IMR-90 (cell line): ENCODE measurements at regions not wholly inside any gene's neighbourhood (a gene's known extent, or its start where the extent isn't known, plus 50 kb on each side); places are given as distances from the start of the nearest gene placed in this dataset.

Experiments used
- ATAC-seq: fragments of 200-7000 bp; cut with Tn5 transposase; 2 replicates; pipeline ENCODE4 v1.9.1; 2020; ENCODE audit warnings: low read depth, mild to moderate bottlenecking, moderate library complexity
- BruUV-seq: library from RNA; stranded (reverse); fragments of 400-500 nt; replicated peaks from 2 replicates; lab custom pipeline; 2021; lab: Mats Ljungman, UMichigan
- CTCF ChIA-PET: fragments of 300-600 bp; formaldehyde crosslinking; extraction: SDS; loops from one replicate; lab custom pipeline; 2021; ENCODE audit warnings: antibody characterized with exemption; lab: Yijun Ruan, JAX
- POLR2A ChIA-PET: fragments of 300-600 bp; sonication (Branson Sonifier 250); formaldehyde crosslinking; loops from one replicate; lab custom pipeline; 2022; ENCODE audit warnings: antibody characterized with exemption; ENCODE audit not compliant: unreplicated experiment; lab: Charles Lee
- DNase-seq: peaks from one replicate; pipeline ENCODE4 v3.0.0; 2013
- H2AFZ ChIP-seq: replicated peaks from 2 replicates; pipeline ENCODE3; 2013; ENCODE audit warnings: low read length, mild to moderate bottlenecking; ENCODE audit not compliant: poor library complexity
- H2AK5ac ChIP-seq: 2 replicates; pipeline ENCODE4 v1.6.1; 2013; ENCODE audit warnings: low read depth, low read length, inconsistent platforms
- H2AK9ac ChIP-seq: replicated peaks from 2 replicates; pipeline ENCODE3; 2013; ENCODE audit warnings: mild to moderate bottlenecking, low read depth, low read length, moderate library complexity; ENCODE audit not compliant: poor library complexity
- H2BK120ac ChIP-seq: 2 replicates; pipeline ENCODE4 v1.6.1; 2013; ENCODE audit warnings: low read depth, low read length, inconsistent platforms
- H2BK15ac ChIP-seq: 3 replicates; pipeline ENCODE4 v1.6.1; 2013; ENCODE audit warnings: low read depth, low read length, inconsistent platforms
- H2BK20ac ChIP-seq: 2 replicates; pipeline ENCODE4 v1.6.1; 2013; ENCODE audit warnings: low read depth, mild to moderate bottlenecking, inconsistent platforms, low read length, moderate library complexity
- H2BK5ac ChIP-seq: 2 replicates; pipeline ENCODE4 v1.6.1; 2013; ENCODE audit warnings: mild to moderate bottlenecking, low read depth, low read length, inconsistent platforms; ENCODE audit not compliant: poor library complexity, severe bottlenecking
- H3K14ac ChIP-seq: replicated peaks from 2 replicates; pipeline ENCODE4 v1.6.1; 2013; ENCODE audit warnings: low read depth, low read length, inconsistent platforms
- H3K18ac ChIP-seq: 2 replicates; pipeline ENCODE4 v1.6.1; 2013; ENCODE audit warnings: low read depth, low read length, control low read depth
- H3K23ac ChIP-seq: 2 replicates; pipeline ENCODE4 v1.6.1; 2013; ENCODE audit warnings: low read depth, low read length, inconsistent platforms
- H3K27ac ChIP-seq: 2 replicates; pipeline ENCODE4 v1.5.1; 2013; ENCODE audit warnings: mild to moderate bottlenecking, control low read depth, low read length; ENCODE audit not compliant: insufficient read depth
- H3K27me3 ChIP-seq: 2 replicates; pipeline ENCODE4 v1.6.1; 2013; ENCODE audit warnings: low read length; ENCODE audit not compliant: control insufficient read depth, insufficient read depth
- H3K36me3 ChIP-seq: 2 replicates; pipeline ENCODE4 v1.6.1; 2013; ENCODE audit warnings: low read length, mixed read lengths; ENCODE audit not compliant: control insufficient read depth, insufficient read depth
- H3K4ac ChIP-seq: 2 replicates; pipeline ENCODE4 v1.6.1; 2013; ENCODE audit warnings: low read depth, low read length, inconsistent platforms
- H3K4me1 ChIP-seq: 2 replicates; pipeline ENCODE4 v1.6.1; 2013; ENCODE audit warnings: low read length, mixed read lengths; ENCODE audit not compliant: control insufficient read depth, insufficient read depth
- H3K4me2 ChIP-seq: 2 replicates; pipeline ENCODE4 v1.6.1; 2013; ENCODE audit warnings: low read depth, mild to moderate bottlenecking, control low read depth, low read length, moderate library complexity
- H3K4me3 ChIP-seq: 2 replicates; pipeline ENCODE4 v1.5.1; 2013; ENCODE audit warnings: low read depth, mild to moderate bottlenecking, control low read depth, low read length, moderate library complexity; ENCODE audit not compliant: insufficient read depth
- H3K56ac ChIP-seq: 2 replicates; pipeline ENCODE4 v1.6.1; 2013; ENCODE audit warnings: low read length, inconsistent platforms; ENCODE audit not compliant: insufficient read depth; ENCODE audit errors: extremely low read depth
- H3K79me1 ChIP-seq, 2 experiments: 2 replicates each; pipeline ENCODE4 v1.6.1; 2013; ENCODE audit warnings: low read length in 2 of 2, inconsistent platforms in 1 of 2, low read depth in 1 of 2
- H3K9ac ChIP-seq: 2 replicates; pipeline ENCODE4 v1.6.1; 2013; ENCODE audit warnings: low read depth, low read length, control low read depth
- H3K9me1 ChIP-seq: 2 replicates; pipeline ENCODE4 v1.6.1; 2013; ENCODE audit warnings: low read length, inconsistent platforms; ENCODE audit not compliant: insufficient read depth
- H3K9me3 ChIP-seq: 2 replicates; pipeline ENCODE4 v1.6.1; 2013; ENCODE audit warnings: low read length; ENCODE audit not compliant: control insufficient read depth, insufficient read depth
- H4K20me1 ChIP-seq: 2 replicates; pipeline ENCODE4 v1.6.1; 2013; ENCODE audit warnings: low read length, inconsistent platforms; ENCODE audit not compliant: insufficient read depth
- H4K5ac ChIP-seq: 2 replicates; pipeline ENCODE4 v1.6.1; 2013; ENCODE audit warnings: mild to moderate bottlenecking, low read depth, low read length, control low read depth
- H4K8ac ChIP-seq, 2 experiments: 2 replicates each; pipeline ENCODE4 v1.6.1; 2013; ENCODE audit warnings: low read depth in 2 of 2, low read length in 2 of 2, control low read depth in 1 of 2, inconsistent platforms in 1 of 2
- H4K91ac ChIP-seq: 2 replicates; pipeline ENCODE4 v1.6.1; 2013; ENCODE audit warnings: low read depth, low read length, inconsistent platforms; ENCODE audit not compliant: insufficient read depth
- FOS ChIP-seq: fragments of 150-350 bp; IDR thresholded peaks from 2 replicates; pipeline ENCODE4 v1.6.1; 2016; ENCODE audit warnings: low read depth, low read length
- MAFK ChIP-seq: IDR thresholded peaks from 2 replicates; pipeline ENCODE4 v1.6.1; 2012; ENCODE audit warnings: low read depth, low read length, improper control_type of control experiment
- MAZ ChIP-seq: IDR thresholded peaks from 2 replicates; pipeline ENCODE4 v1.6.1; 2012; ENCODE audit warnings: low read depth, mild to moderate bottlenecking, low read length, improper control_type of control experiment, moderate library complexity, borderline replicate concordance
- MXI1 ChIP-seq: IDR thresholded peaks from 2 replicates; pipeline ENCODE4 v1.6.1; 2012; ENCODE audit warnings: low read depth, mild to moderate bottlenecking, low read length, moderate library complexity, borderline replicate concordance
- RCOR1 ChIP-seq: IDR thresholded peaks from 2 replicates; pipeline ENCODE4 v1.6.1; 2012; ENCODE audit warnings: mild to moderate bottlenecking, low read length, improper control_type of control experiment; ENCODE audit not compliant: insufficient replicate concordance
- WGBS, 2 experiments: methylation state at CpG; one replicate each; pipeline versions ENCODE4 v1.1.5 to v1.1.7; 2013; ENCODE audit warnings: missing lambda C conversion rate in 2 of 2; ENCODE audit not compliant: insufficient read length in 1 of 2; ENCODE audit errors: extremely low coverage in 2 of 2; 5-methylcytosine and 5-hydroxymethylcytosine counted together
- dilution Hi-C: fragments of 300-500 bp; cut with HindIII; formaldehyde crosslinking; loops from one replicate; pipeline ENCODE4 v1.14.3; 2018; ENCODE audit warnings: low sequenced_read_pairs; ENCODE audit not compliant: unreplicated experiment
- in situ Hi-C: fragments of 300-500 bp; cut with MboI; formaldehyde crosslinking; loops from 3 replicates; pipeline ENCODE4 v1.14.3; 2019; ENCODE audit warnings: low sequenced_read_pairs, inconsistent platforms, mixed read lengths
- intact Hi-C: fragments of 100-400 bp; cut with micrococcal nuclease; formaldehyde crosslinking; loops from 2 replicates; pipeline ENCODE4 v1.10.0; 2022
- TF ChIP-seq, protein P1 (sequence below): fragments of 150-350 bp; IDR thresholded peaks from 2 replicates; pipeline ENCODE4 v1.6.1; 2016; ENCODE audit warnings: low read depth, mild to moderate bottlenecking, low read length, moderate library complexity, borderline replicate concordance
- TF ChIP-seq, protein P2 (sequence below): conservative IDR thresholded peaks from 2 replicates; pipeline ENCODE4 v1.5.1; 2012; ENCODE audit warnings: mild to moderate bottlenecking, low read depth, low read length, improper control_type of control experiment
- TF ChIP-seq, protein P3 (sequence below): fragments of 150-350 bp; IDR thresholded peaks from 2 replicates; pipeline ENCODE4 v1.6.1; 2017; ENCODE audit warnings: mild to moderate bottlenecking, antibody characterized with exemption, low read length, low read depth

DNA sequence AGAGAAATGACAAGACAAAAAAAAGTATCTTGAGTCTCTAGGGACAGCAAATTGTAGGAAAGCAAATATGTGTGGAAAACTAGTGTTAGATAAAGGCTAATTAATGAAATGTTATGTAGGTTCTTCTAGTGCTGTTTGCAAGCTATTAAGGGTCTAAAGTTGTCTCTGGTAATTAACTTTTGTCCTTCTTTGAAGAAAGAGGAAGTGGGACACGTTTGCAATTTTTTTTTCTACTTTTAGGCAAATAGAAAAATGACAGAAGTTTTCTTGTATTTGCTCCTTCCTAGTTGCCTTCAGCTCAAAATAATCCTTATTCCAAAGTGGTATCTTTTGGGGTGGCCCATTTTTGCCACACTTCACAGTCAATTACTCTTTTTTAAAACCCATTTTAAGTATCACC, 1877.7 kb upstream of the PRR20A start:
- H3K27ac ChIP-seq: no peak overlapping the region
- H4K91ac ChIP-seq: no peak overlapping the region
- TF ChIP-seq MXI1: no peak
- no peak for TF ChIP-seq RCOR1
- TF ChIP-seq, protein P1, sequence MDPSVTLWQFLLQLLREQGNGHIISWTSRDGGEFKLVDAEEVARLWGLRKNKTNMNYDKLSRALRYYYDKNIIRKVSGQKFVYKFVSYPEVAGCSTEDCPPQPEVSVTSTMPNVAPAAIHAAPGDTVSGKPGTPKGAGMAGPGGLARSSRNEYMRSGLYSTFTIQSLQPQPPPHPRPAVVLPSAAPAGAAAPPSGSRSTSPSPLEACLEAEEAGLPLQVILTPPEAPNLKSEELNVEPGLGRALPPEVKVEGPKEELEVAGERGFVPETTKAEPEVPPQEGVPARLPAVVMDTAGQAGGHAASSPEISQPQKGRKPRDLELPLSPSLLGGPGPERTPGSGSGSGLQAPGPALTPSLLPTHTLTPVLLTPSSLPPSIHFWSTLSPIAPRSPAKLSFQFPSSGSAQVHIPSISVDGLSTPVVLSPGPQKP: no peak
- TF ChIP-seq, protein P2, sequence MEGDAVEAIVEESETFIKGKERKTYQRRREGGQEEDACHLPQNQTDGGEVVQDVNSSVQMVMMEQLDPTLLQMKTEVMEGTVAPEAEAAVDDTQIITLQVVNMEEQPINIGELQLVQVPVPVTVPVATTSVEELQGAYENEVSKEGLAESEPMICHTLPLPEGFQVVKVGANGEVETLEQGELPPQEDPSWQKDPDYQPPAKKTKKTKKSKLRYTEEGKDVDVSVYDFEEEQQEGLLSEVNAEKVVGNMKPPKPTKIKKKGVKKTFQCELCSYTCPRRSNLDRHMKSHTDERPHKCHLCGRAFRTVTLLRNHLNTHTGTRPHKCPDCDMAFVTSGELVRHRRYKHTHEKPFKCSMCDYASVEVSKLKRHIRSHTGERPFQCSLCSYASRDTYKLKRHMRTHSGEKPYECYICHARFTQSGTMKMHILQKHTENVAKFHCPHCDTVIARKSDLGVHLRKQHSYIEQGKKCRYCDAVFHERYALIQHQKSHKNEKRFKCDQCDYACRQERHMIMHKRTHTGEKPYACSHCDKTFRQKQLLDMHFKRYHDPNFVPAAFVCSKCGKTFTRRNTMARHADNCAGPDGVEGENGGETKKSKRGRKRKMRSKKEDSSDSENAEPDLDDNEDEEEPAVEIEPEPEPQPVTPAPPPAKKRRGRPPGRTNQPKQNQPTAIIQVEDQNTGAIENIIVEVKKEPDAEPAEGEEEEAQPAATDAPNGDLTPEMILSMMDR: no peak
- TF ChIP-seq, protein P3, sequence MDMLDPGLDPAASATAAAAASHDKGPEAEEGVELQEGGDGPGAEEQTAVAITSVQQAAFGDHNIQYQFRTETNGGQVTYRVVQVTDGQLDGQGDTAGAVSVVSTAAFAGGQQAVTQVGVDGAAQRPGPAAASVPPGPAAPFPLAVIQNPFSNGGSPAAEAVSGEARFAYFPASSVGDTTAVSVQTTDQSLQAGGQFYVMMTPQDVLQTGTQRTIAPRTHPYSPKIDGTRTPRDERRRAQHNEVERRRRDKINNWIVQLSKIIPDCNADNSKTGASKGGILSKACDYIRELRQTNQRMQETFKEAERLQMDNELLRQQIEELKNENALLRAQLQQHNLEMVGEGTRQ: no peak
- TF ChIP-seq FOS: no peak
- no peak for TF ChIP-seq MAFK
- no peak for TF ChIP-seq MAZ
- ChIA-PET POLR2A (no interaction called here), CTCF (no interaction called here)
- no peaks in the 10 kb centered on the region for H3K4me1 ChIP-seq
- no peak overlapping the region for H3K14ac ChIP-seq
- intact Hi-C loops (no loop called here), in situ Hi-C loops (no loop called here), dilution Hi-C loops (no loop called here)
- no peak overlapping the region for H2BK120ac ChIP-seq
- H3K23ac ChIP-seq: no peak overlapping the region
- WGBS, 2 experiments: no CpG with 5 or more reads among the region's 1 CpG
- H3K79me1 ChIP-seq: no peaks in the 10 kb centered on the region
- ATAC-seq (no peak), DNase-seq (no peak)
- BruUV-seq: no TSS peak
- H3K9me1 ChIP-seq: no peaks in the 10 kb centered on the region
- no peak overlapping the region for H2AK9ac ChIP-seq
- H2BK20ac ChIP-seq: no peak overlapping the region
- H3K4me2 ChIP-seq: no peak overlapping the region
- H3K36me3 ChIP-seq: no peaks in the 10 kb centered on the region
- no peak overlapping the region for H3K4me3 ChIP-seq
- H3K27me3 ChIP-seq: no peaks in the 10 kb centered on the region
- no peak overlapping the region for H3K9ac ChIP-seq
- H4K5ac ChIP-seq: no peak overlapping the region
- no peak overlapping the region for H3K18ac ChIP-seq
- H3K56ac ChIP-seq: no peak overlapping the region
- H2BK5ac ChIP-seq: no peak overlapping the region
- H2BK15ac ChIP-seq: no peak overlapping the region
- H3K4ac ChIP-seq: no peak overlapping the region
- no peak overlapping the region for H4K8ac ChIP-seq
- no peak overlapping the region for H2AK5ac ChIP-seq
- no peaks in the 10 kb centered on the region for H4K20me1 ChIP-seq
- H2AFZ ChIP-seq: no peak overlapping the region
- no peaks in the 10 kb centered on the region for H3K9me3 ChIP-seq
